GM19324 (cell line): ENCODE measurements at regions not wholly inside any gene's neighbourhood (a gene's known extent, or its start where the extent isn't known, plus 50 kb on each side); places are given as distances from the start of the nearest gene placed in this dataset.

Source experiments
- ATAC-seq: cut with Tn5 transposase; IDR thresholded peaks from one replicate; pipeline ENCODE4 v1.9.1; 2021; ENCODE audit warnings: mild to moderate bottlenecking, moderate library complexity; ENCODE audit not compliant: unreplicated experiment, low FRiP score

- ATAC-seq: no peak
Measured at GRCh38 chr20:40591536-40591935, 97.5 kb downstream of the MAFB start.

- no peak for ATAC-seq
Measured at GRCh38 chr20:40591119-40591518, 97.9 kb downstream of the MAFB start.

GRCh38 chr20:40589581-40589980 lies 99.5 kb downstream of the MAFB start:
- ATAC-seq: no peak

DNA sequence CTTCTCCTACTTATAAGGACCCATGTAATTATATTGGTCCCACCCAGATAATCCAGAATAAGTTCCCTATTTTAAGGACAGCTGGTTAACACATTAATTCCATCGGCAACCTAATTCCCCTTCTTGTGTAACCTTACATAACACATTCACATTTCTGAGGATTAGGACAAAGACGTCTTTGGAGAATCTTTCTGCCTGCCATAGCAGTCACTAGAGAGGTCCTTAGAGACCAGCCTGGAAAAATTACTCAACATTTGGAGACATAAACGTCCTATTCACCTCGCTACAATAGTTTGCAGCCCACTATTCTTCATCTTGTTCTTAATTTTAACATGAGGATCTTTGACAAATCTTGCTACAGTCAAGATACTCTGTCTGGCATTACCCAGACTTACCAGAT lies 100.1 kb downstream of the MAFB start:
- no peak for ATAC-seq

- ATAC-seq: no peak
Measured at GRCh38 chr20:40587038-40587437, 102.0 kb downstream of the MAFB start.

GRCh38 chr20:40584130-40584809 lies 104.8 kb downstream of the MAFB start:
- no peak for ATAC-seq

GRCh38 chr20:40583636-40584035 lies 105.4 kb downstream of the MAFB start:
- no peak for ATAC-seq

GRCh38 chr20:40583205-40583604 lies 105.8 kb downstream of the MAFB start:
- ATAC-seq: no peak

- ATAC-seq: no peak
Measured at GRCh38 chr20:40582531-40582930, 106.5 kb downstream of the MAFB start.

GRCh38 chr20:40579701-40580100 lies 109.3 kb downstream of the MAFB start:
- no peak for ATAC-seq

GRCh38 chr20:40578961-40579360 lies 110.1 kb downstream of the MAFB start:
- no peak for ATAC-seq

DNA sequence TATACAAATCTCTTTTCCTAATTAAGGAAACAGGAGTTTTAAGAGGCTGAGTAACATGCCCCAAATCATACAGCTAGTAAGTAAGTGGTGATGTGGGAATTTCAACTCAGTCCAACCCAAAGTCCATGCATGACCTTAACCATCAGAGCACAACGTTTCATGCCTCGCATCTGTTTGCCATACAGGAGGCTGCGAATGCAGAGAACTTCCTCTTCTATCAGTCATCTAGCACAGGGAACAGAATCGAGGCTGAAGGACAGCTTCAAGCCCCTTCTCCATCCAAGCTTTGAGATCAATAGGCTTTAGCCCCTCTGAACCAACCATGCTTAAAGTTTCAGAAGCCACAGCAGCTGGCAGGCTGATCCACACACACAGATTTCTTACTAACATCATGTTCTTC lies 113.2 kb downstream of the MAFB start:
- ATAC-seq: no peak

DNA sequence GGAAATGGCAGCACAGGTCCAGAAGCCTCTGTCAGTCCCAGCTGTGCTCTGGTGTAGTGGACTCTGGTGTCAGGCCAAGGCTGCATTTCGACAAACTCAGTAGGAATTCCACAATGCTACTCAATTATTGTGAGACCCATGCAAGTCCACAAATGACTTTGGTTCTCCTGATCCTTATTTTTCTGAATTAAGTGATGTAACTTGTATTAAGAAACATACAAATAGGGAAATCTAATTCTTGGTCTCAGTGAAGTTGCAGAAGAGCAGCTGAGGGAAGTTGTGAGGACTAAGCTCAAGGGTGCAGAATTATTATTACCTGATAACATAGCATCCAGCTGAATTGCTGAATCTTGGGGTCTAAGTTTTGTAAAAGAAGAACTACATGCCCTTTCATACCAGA lies 116.8 kb downstream of the MAFB start:
- no peak for ATAC-seq

DNA sequence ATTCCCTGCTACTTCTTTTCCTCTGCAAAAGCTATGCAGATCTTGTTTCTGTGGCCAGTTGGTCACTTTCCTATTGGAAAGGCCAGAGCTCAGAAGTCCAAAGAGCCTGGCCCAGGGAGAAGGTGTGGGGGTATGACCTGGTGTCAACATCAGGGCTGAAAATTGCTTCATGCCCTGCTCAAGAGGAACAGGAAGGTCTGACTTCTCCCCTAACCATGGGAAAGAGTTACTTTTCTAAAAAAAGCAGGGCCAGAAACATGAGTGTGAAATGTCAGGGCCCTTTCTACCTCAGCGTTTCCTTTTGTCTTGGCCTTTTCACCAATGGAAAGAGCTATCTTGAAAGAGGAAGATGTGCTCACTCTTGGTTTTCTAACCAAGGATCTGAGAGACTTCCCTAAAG lies 117.4 kb downstream of the MAFB start:
- no peak for ATAC-seq

GRCh38 chr20:40568200-40568599 lies 120.8 kb downstream of the MAFB start:
- no peak for ATAC-seq

DNA sequence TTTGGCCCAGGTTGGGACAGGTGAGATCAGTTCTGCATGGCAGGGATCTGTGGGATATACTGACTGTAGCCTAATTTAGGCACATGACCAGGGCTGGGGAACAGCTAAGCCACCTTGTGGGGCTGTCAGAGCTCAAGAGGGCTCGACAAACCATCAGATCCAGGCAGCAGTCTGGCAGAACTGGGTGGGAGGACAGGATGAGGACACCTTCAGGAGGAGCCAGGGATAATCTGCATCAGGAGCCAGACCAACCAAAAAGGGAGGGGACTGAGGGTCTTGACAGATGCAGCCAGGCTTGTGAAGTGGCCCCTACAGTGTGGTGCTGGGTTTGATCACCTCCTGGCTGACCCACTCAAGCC lies 123.4 kb downstream of the MAFB start:
- ATAC-seq: no peak

GRCh38 chr20:40565001-40565681 lies 123.9 kb downstream of the MAFB start:
- no peak for ATAC-seq

GRCh38 chr20:40563296-40563950 lies 125.6 kb downstream of the MAFB start:
- ATAC-seq: no peak

- no peak for ATAC-seq
Measured at GRCh38 chr20:40562031-40562430, 127.0 kb downstream of the MAFB start.

GRCh38 chr20:40561187-40561586 lies 127.8 kb downstream of the MAFB start:
- ATAC-seq: no peak

GRCh38 chr20:40558212-40558611 lies 130.8 kb downstream of the MAFB start:
- no peak for ATAC-seq

DNA sequence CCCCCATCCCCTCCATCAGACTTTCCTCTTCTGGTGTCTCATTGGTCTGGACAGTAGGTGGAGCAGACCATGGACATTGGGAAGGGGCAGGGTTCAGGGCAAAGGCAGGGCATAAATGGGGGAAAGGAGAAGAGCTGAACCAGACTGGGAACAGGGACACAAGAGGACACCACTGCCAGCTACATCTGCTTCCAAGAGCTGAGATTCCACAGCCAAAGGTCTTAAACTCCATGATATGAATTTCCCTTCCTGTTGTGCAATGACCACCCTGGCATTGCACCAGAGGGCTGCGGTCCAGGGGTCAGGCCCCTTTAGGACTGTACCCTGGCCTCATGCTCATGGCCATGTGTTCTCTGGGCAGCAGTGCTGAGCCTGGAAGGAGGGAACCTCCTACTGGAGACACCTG lies 137.9 kb downstream of the MAFB start:
- no peak for ATAC-seq
